ENCODE measurements at regions not wholly inside any gene's neighbourhood (a gene's known extent, or its start where the extent isn't known, plus 50 kb on each side); places are given as distances from the start of the nearest gene placed in this dataset.
"Not testable (repeated sequence)": the region's sequence is repeated elsewhere in the genome, so short reads cannot be mapped to it uniquely, and the experiment has no call there.

- no peak for DNase-seq
Observed at GRCh38 chr21:35510294-35510693, 461.2 kb upstream of the RUNX1 start.

DNA sequence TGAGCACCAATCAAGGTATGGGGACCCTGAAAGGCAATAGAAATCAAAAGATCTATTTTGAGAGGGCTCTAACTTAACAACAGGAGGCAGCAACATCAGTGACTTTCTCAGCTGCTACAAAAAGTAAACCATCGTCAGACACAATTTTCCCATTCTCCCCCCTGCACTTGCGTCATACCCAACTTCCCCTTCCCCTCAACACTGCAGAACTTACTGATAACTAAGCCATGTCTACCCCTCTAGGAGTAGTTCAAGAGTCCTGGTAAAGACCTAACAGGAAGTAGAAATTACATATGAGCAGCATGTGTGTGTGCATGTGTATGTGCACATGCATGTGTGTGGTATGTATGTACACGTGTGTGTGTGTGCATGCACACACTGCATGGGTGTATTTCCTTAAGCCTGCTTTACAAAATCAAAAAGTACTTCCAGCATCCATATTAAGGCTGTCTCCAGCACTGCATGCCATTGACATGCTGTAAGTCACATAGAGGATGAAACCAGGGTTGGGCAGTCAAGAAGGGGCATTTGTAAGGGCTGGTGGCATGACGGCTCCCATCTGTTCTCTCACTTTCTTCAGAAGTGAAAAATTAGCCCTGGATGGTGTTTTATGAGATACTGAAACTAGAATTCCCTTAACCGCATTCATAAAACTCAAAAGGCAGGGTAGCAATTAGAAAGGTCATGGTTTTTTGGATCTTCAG is 460.1 kb upstream of the RUNX1 start:
- DNase-seq = no peak

- DNase-seq = no peak
Observed at GRCh38 chr21:35508139-35508888, 459.2 kb upstream of the RUNX1 start.

- no peak for DNase-seq
Observed at GRCh38 chr21:35507181-35507759, 458.2 kb upstream of the RUNX1 start.

DNA sequence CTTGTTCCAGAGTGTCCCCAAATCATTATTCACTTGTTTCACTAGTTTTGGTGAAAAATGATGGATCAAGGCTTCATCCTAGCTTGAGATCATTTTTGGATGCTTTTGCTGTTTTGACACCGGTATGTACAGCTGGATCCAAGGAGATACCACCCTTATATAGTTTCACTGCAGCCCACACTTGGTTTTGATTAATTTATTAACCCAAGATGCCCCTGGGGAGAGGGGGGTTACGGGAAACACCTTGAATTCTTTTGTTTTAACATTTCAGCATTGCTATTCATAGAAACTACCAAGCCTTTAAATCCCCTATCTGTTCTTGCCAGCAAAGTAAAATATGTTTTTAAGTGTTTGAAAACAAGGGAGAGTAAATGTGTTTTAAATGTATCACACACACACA is 457.7 kb upstream of the RUNX1 start:
- no peak for DNase-seq

DNA sequence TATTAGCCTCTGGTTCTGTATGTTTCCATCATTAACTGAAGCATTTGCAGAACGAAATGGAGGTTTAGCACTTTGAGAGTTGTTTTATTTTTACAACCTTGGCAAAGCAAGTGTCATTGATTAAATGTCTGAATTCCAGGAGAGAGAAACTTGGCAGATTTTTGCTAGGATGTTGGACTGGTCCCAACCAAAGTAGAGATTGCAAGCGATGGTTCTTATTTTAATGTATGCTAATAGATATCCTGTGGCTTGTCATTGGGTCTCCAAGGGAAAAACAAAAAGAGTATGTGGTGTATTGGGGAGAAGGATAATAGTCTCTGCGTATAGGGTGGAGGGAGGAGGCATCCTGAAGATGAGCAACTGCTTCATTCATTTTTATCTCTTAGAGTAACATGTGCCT is 457.2 kb upstream of the RUNX1 start:
- DNase-seq = no peak

GRCh38 chr21:35504951-35505466 is 455.9 kb upstream of the RUNX1 start:
- no peak for DNase-seq

- no peak for DNase-seq
Observed at GRCh38 chr21:35504277-35504676, 455.2 kb upstream of the RUNX1 start.

DNA sequence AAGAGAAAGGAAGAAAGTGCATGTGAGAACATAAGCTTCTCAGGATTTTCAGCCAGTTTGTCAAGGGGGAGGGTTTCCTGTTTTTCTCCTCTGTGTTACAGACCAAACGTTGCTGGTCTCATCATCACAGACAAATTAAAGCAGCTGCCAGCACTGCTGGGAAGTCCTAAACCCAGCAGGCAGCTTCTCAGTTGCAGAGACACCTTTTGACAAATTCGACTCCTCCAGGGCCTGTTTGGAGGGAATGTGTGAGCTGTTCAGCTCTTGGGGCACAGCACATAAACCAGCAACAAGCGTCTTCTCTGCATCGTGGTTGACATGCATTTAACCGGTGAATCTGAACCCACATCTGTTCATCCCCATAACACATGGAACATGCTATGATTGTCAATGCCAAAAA is 454.6 kb upstream of the RUNX1 start:
- DNase-seq = no peak

DNA sequence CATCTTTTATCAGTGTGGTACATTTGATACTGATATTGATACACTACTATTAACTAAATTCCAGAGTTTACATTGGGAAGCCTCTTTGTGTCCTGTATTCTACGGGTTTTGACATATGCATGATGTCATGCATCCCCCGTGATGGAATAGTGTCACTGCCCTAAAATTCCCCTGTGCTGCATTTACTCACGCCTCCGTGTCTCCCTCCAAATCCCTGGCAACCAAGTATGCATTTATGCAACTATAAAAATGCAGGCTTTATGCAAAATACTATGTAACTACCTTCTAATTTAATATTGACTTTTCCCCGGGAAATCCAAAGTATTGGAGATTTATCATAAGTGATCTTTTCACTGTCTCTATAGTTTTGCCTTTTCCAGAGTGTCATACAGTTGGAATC is 453.7 kb upstream of the RUNX1 start:
- DNase-seq = no peak

- not testable (repeated sequence) for DNase-seq
Observed at GRCh38 chr21:35497522-35497921, 448.4 kb upstream of the RUNX1 start.

- no peak for DNase-seq
Observed at GRCh38 chr21:35491920-35492678, 443.0 kb upstream of the RUNX1 start.

GRCh38 chr21:35491114-35491513 is 442.0 kb upstream of the RUNX1 start:
- no peak for DNase-seq

DNA sequence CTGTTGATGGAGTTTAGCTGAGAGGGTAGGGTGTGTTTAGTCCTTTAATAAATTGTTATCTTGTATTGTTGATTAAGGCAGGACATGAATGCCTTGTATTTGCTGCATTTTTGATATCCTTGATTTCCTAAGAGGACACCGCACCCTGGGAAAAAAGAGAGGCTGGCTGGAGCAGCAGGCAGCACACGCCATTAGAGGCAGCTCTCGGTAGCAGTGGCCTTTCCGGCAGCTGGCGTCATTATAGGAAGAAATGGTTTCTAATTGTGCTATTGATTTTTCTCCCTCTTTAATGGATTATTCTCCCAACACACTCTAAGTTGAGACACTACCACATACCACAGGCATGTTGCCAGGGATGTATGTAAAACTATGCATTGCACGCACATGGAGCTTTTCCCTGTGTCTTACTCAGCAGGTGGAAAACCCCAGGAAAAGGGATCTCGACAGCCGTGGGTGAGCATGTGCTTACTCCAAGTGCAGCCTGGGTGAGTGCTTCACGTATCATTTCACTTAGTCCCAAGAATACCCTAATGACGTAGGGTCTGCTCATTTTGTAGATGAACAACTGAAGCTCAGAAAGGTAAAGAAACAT is 440.4 kb upstream of the RUNX1 start:
- DNase-seq = no peak

- no peak for DNase-seq
Observed at GRCh38 chr21:35488946-35489345, 439.8 kb upstream of the RUNX1 start.

GRCh38 chr21:35485364-35485763 is 436.3 kb upstream of the RUNX1 start:
- DNase-seq = no peak

DNA sequence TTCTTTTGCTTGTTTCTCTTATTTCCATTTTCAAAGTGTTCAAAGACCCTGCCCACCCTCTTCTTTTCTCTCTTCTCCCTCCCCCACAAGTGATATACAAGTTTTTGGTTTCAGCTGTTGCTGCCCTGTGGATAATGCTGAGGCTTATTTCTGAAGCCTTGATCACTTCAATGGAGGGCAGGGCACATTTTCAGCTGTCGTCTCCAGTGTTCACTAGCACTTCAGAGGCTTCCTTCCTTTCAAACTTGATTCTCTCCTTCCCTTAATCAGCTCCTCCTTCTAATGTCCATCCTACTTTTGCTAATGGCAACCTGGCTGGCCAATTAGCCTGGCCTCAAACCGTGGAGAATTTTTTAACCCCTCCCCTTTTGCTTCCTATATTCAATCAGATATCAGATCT is 435.7 kb upstream of the RUNX1 start:
- DNase-seq = no peak

DNA sequence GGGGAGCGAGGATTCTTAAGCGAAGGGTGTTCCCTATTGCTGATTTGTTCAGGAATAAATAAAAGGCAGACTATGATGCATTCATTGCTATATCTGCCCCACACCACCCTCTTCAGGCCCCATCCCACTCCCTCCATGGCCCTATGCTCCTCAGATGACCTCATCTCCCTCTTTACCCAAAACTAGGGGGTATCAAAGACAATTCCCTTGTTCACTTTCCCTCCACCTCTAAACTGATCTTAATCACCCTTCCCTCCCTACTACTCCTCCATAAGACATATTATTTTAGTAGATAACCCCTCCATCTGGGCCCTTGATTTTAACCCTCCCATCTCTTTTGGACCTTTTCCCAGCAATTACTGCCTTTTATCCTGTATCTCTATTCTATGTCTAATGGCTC is 434.9 kb upstream of the RUNX1 start:
- DNase-seq = no peak

DNA sequence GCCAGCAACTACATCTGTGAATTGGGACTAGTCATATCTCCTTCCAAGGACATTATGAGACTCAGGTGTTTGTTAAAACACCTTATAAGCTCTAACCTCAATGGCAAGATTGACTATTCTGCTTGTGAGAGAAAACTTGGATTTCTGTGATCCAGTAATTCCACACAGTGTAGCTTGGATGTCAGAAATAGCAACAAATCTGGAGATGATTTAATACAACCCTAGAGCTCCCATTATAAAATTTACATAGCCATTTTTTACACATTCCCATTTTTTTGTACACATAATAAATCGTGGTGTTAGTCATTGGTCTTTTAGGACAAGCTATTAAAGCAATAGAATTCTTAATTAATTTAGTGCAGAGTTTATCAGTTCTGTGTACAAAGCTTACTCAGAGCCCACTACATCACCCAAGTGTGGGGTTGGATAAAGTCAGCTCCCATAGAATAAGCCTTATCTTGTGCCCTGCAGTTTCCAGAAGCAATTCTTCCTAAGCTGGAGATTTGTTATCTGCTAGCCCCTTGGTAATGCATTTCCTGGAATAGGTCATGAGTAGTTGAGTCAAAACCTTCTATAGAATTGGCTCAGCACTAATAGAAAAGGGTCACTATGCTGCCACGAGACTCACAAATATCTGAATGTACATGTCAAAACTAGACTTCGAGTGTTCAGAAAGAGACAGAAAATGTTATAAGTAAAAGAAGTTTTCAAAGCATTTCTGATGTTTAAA is 434.0 kb upstream of the RUNX1 start:
- no peak for DNase-seq

DNA sequence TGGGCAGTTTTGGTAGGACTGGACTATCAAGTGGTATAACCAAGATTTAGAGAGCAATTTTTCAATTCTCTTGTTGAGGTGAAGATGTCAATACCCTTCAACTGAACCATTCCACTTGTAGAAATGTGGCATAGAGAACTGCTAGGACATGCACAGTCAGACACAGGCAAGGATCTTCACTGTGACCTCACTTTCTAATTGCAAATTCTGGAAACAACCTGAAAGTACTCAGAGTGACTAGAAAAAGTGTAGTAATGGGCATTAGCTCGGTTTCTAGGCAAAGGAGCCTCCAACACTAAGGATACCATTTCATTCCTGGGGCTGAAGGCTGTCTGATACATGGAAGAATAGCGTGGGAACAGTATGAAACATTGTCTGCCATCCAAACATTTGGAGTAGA is 433.0 kb upstream of the RUNX1 start:
- no peak for DNase-seq

GRCh38 chr21:35481005-35481404 is 431.9 kb upstream of the RUNX1 start:
- no peak for DNase-seq

DNA sequence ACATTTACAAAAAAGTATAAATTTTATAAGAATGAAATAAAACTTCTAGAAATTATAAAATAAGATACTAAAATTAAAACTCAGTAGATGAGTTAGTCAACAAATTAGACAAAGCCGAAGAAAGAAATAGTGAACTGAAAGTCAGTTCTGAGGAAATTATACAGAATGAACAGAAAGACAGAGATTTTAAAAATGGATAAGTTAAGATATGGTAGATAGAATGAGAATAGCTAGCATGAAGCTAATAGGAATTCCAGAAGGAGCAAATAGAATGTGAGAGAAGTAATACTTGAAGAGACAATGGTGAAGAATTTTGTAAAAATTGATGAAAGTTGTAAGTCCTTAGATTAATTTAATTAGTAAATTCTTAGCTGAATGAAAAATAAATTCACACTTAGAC is 430.4 kb upstream of the RUNX1 start:
- DNase-seq = no peak

Measured in activated CD4-positive, CD25-positive, alpha-beta regulatory T cell treated with anti-CD3 and anti-CD28 coated beads, Interleukin-2, amount 50 U/mL, for 72 hours (primary cell).